IMR-90 (cell line): ENCODE measurements at regions not wholly inside any gene's neighbourhood (a gene's known extent, or its start where the extent isn't known, plus 50 kb on each side); places are given as distances from the start of the nearest gene placed in this dataset.

Experiments
- BHLHE40 ChIP-seq: fragments of 150-350 bp; IDR thresholded peaks from 2 replicates; pipeline ENCODE4 v1.6.1; 2016; ENCODE audit warnings: mild to moderate bottlenecking, low read depth, low read length
- CTCF ChIP-seq: conservative IDR thresholded peaks from 2 replicates; pipeline ENCODE4 v1.5.1; 2012; ENCODE audit warnings: mild to moderate bottlenecking, low read depth, low read length, improper control_type of control experiment
- ELK1 ChIP-seq: fragments of 150-350 bp; IDR thresholded peaks from 2 replicates; pipeline ENCODE4 v1.6.1; 2016; ENCODE audit warnings: low read depth, mild to moderate bottlenecking, low read length, moderate library complexity, borderline replicate concordance
- MXI1 ChIP-seq: IDR thresholded peaks from 2 replicates; pipeline ENCODE4 v1.6.1; 2012; ENCODE audit warnings: low read depth, mild to moderate bottlenecking, low read length, moderate library complexity, borderline replicate concordance
- POLR2A ChIP-seq: IDR thresholded peaks from 2 replicates; pipeline ENCODE4 v1.6.1; 2012; ENCODE audit warnings: mild to moderate bottlenecking, low read depth, low read length
- RAD21 ChIP-seq: IDR thresholded peaks from 2 replicates; pipeline ENCODE4 v1.6.1; 2012; ENCODE audit warnings: low read length, improper control_type of control experiment

GRCh38 chr6:15955484-15955883 is 173.4 kb upstream of the MYLIP start:
- TF ChIP-seq CTCF (no peak), POLR2A (no peak), RAD21 (no peak), MXI1 (no peak), BHLHE40 (no peak), ELK1 (no peak)
